HEK293T (cell line): ENCODE measurements at regions not wholly inside any gene's neighbourhood (a gene's known extent, or its start where the extent isn't known, plus 50 kb on each side); places are given as distances from the start of the nearest gene placed in this dataset.

Experiments used
- ARNT ChIP-seq: fragments of 450-650 bp; IDR thresholded peaks from 2 replicates; pipeline ENCODE4 v1.6.1; 2017; ENCODE audit warnings: mild to moderate bottlenecking
- CTBP1 ChIP-seq: fragments of 450-650 bp; IDR thresholded peaks from 2 replicates; pipeline ENCODE4 v1.6.1; 2016; ENCODE audit warnings: borderline replicate concordance
- ELF4 ChIP-seq: fragments of 450-650 bp; IDR thresholded peaks from 2 replicates; pipeline ENCODE4 v1.6.1; 2017; ENCODE audit warnings: antibody characterized with exemption
- FOXM1 ChIP-seq: fragments of 450-650 bp; IDR thresholded peaks from 2 replicates; pipeline ENCODE4 v1.6.1; 2017; ENCODE audit warnings: mild to moderate bottlenecking, borderline replicate concordance
- HDGF ChIP-seq: fragments of 450-650 bp; IDR thresholded peaks from 2 replicates; pipeline ENCODE4 v1.6.1; 2017; ENCODE audit warnings: antibody characterized with exemption, borderline replicate concordance
- L3MBTL2 ChIP-seq: fragments of 450-650 bp; conservative IDR thresholded peaks from 2 replicates; pipeline ENCODE4 v1.6.1; 2016; ENCODE audit warnings: mild to moderate bottlenecking
- SP1 ChIP-seq: fragments of 450-650 bp; IDR thresholded peaks from 2 replicates; pipeline ENCODE4 v1.6.1; 2017

- TF ChIP-seq CTBP1, result no peak
- no peak for TF ChIP-seq SP1
- TF ChIP-seq L3MBTL2, result no peak
- no peak for TF ChIP-seq FOXM1
- TF ChIP-seq HDGF, result no peak
- TF ChIP-seq ELF4, result no peak
- TF ChIP-seq ARNT, result no peak
Observed at GRCh38 chr12:41881891-41882805, 262.5 kb downstream of the GXYLT1 start.
